PC-3 (cell line): ENCODE measurements at regions not wholly inside any gene's neighbourhood (a gene's known extent, or its start where the extent isn't known, plus 50 kb on each side); places are given as distances from the start of the nearest gene placed in this dataset.

ENCODE experiments used
- CTCF ChIP-seq: fragments of 300-600 bp; sonication (generic); conservative IDR thresholded peaks from 2 replicates; pipeline ENCODE4 v1.5.1; 2017; ENCODE audit warnings: antibody characterized with exemption, low read depth, mild to moderate bottlenecking, low read length
- EZH2 ChIP-seq: fragments of 300-600 bp; sonication (generic); IDR thresholded peaks from one replicate; pipeline ENCODE4 v1.6.1; 2017; ENCODE audit warnings: antibody characterized with exemption, mild to moderate bottlenecking, low read length; ENCODE audit not compliant: unreplicated experiment

DNA sequence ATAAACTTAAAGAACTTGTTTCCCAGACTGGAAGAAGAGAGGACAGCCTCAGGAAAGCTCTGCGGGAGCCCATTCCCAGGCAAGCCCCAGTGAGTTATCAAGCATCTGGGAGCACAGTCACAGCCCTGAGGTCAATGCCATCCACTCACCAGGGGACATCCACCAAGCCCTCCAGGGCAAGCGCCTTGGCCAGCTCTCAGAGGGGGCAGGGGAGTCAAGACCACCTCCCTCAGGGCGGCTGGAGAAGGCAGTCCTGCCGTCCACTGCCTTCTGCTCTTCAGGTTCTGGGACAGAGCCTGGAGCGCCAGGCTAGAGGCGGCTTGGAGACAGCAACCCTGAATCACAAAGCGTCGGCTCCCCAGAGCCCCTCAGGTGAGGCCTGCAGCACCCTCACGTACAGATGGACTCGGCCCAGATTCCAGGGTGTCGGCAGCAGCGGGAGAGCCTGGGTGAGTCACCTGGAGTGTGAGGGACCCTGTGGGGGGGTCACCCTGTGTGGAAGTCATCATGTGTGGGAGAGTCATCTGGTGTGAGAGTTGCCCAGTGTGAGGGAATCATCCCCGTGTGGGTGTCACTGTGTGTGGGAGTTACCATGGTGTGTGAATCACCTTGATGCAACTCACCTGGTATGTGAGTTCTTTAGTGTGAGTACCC lies 100.9 kb upstream of the TEX51 start:
- TF ChIP-seq CTCF (no peak), EZH2 (no peak)
